ENCODE measurements at regions not wholly inside any gene's neighbourhood (a gene's known extent, or its start where the extent isn't known, plus 50 kb on each side); places are given as distances from the start of the nearest gene placed in this dataset.

- no peak overlapping the region for H3K4me3 ChIP-seq (ENCODE audit: control insufficient read depth, low read depth, low read length)
- DNase-seq (ENCODE audit: low read depth) = no peak
- TF ChIP-seq CTCF (conservative IDR thresholded peaks at IDR 0.05; ENCODE audit: control insufficient read depth, insufficient read depth, low read depth, low read length) = no peak
Measured at GRCh38 chr2:51601706-51602105, 569.8 kb upstream of the NRXN1 start.

- DNase-seq (ENCODE audit: low read depth) = no peak
- no peak for TF ChIP-seq CTCF (conservative IDR thresholded peaks at IDR 0.05; ENCODE audit: control insufficient read depth, insufficient read depth, low read depth, low read length)
- H3K4me3 ChIP-seq (ENCODE audit: control insufficient read depth, low read depth, low read length) = no peak overlapping the region
Measured at GRCh38 chr2:51597086-51597485, 565.2 kb upstream of the NRXN1 start.

GRCh38 chr2:51595836-51596235 lies 563.9 kb upstream of the NRXN1 start:
- H3K4me3 ChIP-seq (ENCODE audit: control insufficient read depth, low read depth, low read length) = no peak overlapping the region
- TF ChIP-seq CTCF (conservative IDR thresholded peaks at IDR 0.05; ENCODE audit: control insufficient read depth, insufficient read depth, low read depth, low read length) = no peak
- no peak for DNase-seq (ENCODE audit: low read depth)

- H3K4me3 ChIP-seq (ENCODE audit: control insufficient read depth, low read depth, low read length) = no peak overlapping the region
- TF ChIP-seq CTCF (conservative IDR thresholded peaks at IDR 0.05; ENCODE audit: control insufficient read depth, insufficient read depth, low read depth, low read length) = no peak
- DNase-seq (ENCODE audit: low read depth) = no peak
Measured at GRCh38 chr2:51581636-51582267, 549.8 kb upstream of the NRXN1 start.

GRCh38 chr2:51579412-51579811 lies 547.5 kb upstream of the NRXN1 start:
- DNase-seq (ENCODE audit: low read depth) = no peak

GRCh38 chr2:51575181-51575580 lies 543.2 kb upstream of the NRXN1 start:
- no peak overlapping the region for H3K4me3 ChIP-seq (ENCODE audit: control insufficient read depth, low read depth, low read length)
- no peak for DNase-seq (ENCODE audit: low read depth)
- TF ChIP-seq CTCF (conservative IDR thresholded peaks at IDR 0.05; ENCODE audit: control insufficient read depth, insufficient read depth, low read depth, low read length) = no peak

More at GRCh38 chr2:51579412-51579811, 547.5 kb upstream of the NRXN1 start:
- no peak for TF ChIP-seq CTCF (conservative IDR thresholded peaks at IDR 0.05; ENCODE audit: control insufficient read depth, insufficient read depth, low read depth, low read length)
- no peak overlapping the region for H3K4me3 ChIP-seq (ENCODE audit: control insufficient read depth, low read depth, low read length)

GRCh38 chr2:51559026-51559425 lies 527.1 kb upstream of the NRXN1 start:
- no peak overlapping the region for H3K4me3 ChIP-seq (ENCODE audit: control insufficient read depth, low read depth, low read length)
- TF ChIP-seq CTCF (conservative IDR thresholded peaks at IDR 0.05; ENCODE audit: control insufficient read depth, insufficient read depth, low read depth, low read length) = no peak
- no peak for DNase-seq (ENCODE audit: low read depth)
